SKM-1 treated with dmso at 0.1 percent for 144 hours (cell line): ENCODE measurements at regions not wholly inside any gene's neighbourhood (a gene's known extent, or its start where the extent isn't known, plus 50 kb on each side); places are given as distances from the start of the nearest gene placed in this dataset.

ENCODE experiments used
- DNase-seq: peaks from one replicate; lab custom pipeline; 2025; ENCODE audit not compliant: unreplicated experiment; lab: John Stamatoyannopoulos, UW

DNA sequence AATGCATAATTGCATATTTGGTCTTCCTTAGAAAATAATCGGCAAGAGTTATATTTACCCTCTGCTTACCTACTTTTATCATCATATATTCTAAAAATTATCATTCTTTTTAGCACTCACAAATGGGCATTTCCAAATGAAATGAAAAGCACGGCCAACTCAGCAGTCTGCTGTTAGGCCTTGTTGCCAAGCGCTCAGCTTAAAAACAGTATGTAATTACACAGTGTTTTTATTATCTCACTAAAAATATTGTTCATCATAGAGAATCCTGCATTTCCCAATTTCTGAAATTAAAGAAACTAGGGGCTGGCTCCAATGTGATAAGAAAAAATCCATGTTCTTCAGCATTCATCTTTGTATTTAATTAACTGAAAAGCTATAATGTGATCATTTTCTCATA is 391.7 kb upstream of the ADARB2 start:
- no peak for DNase-seq

DNA sequence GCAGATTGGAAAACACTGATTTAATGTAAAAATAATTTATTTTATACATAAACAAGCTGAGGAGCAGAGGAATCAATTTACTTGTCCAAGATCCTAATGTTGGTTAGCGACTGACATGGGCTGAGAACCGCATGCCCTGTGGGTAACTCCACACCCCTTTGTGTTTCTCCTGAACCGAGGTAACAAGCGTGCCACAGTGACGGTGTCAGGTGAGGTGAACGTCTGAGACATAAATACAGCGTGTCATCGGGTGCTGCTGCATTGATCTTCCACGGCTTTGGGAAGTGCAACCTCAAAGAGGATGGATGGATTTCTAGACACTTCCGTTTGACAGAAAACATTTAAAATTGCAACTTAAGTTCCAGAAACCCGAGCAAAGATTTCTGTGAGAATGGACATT is 386.8 kb upstream of the ADARB2 start:
- no peak for DNase-seq

DNA sequence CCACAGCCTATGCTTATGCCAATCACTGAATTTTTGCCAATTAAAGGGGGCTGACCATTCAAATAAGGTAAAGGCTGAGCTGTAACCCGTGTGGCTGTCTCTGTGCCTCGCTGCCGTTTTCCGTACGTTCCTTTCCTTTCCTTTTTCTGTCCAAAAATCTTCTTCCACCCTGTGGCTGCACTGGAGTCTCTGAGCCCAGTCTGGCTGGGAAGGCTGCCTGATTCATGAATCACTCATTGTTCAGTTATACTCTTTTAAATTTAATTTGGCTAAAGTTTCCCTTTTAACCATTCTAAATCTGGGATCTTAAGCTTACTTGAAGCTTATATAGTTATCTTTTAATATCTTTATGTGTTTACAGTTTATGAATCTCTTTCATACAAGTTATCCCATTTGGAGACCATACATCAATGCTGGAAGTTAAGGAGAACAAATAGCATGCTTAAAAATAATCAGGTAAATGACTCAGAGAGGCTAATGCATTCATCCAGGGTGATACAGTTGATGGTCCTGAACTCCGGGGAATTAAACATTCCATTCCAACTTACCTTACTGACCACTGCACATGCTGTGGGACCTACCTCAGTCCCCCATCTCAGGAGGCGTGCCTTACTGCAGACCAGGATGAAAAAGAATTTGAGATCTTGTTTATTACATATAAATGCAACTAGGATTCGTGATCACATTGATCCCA is 385.3 kb upstream of the ADARB2 start:
- no peak for DNase-seq

DNA sequence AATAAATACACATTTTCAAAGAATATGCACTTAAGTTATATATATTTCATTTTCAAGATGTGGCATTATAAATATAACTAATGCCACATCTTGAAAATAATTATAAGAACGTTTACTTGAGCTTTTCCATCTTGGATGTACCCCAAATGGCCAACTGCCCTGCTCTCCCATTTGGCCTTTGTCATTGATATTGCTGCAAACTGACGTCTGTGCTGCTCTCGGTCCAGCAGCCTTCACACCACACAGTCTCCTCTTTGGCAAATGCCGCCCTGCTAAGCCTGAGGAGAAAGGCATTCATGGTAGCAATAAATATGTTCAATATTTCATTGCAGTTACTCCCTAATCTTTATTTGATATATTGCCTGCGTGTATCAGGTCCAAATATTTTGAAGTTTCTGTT is 384.6 kb upstream of the ADARB2 start:
- no peak for DNase-seq

DNA sequence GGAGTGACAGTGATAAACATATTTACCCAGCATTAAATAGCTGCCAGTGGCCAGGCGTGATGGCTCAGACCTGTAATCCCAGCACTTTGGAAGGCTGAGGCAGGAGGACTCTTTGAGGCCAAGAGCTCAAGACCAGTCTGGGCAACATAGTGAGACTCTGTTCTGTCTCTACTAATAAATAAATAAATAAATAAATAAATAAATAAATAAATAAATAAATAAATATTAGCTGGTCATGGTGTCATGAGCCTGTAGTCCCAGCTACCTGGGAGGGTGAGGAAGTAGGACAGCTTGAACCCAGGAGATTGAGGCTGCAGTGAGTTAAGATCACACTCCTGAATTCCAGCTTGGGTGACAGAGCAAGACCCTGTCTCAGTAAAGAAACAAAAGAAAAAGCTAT is 384.0 kb upstream of the ADARB2 start:
- DNase-seq: no peak

DNA sequence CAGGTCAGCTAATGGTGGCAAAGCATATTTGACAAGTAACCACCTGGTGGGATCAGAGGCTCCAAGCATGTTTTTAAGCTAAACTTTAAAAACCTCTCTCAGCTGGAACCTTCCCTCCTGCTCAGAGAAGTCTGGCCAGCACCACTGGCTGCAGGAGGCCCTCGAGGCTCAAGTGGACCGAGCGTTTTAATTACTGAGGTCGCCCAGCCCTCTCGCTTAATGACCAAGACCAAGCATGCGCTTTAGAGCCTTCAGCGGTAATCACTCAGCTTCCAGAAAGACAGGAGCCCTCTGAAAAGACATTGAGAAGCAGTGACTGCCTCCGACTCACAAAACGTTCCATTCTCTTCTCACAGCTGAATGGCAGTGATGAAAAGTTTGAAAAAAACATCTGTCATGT is 383.4 kb upstream of the ADARB2 start:
- DNase-seq: no peak

DNA sequence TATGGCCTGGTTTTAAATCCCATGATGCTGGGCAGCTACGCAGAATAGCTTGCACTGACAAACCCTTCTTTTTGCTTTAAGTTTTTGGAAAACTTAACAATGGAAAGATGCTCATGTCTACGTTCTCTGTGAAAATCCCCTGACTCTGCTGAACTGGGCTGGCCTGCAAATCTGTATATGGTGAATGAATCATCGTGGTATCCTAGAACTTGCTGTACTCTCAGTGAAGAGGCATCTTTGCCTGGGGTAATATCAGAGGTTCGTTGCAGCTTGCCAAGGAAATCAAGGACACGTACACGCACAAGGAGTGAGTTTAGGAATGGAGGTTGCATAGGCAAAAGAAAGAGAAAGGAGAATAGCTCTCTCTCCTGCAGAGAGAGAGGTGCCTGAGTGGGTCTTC is 382.0 kb upstream of the ADARB2 start:
- DNase-seq: no peak

DNA sequence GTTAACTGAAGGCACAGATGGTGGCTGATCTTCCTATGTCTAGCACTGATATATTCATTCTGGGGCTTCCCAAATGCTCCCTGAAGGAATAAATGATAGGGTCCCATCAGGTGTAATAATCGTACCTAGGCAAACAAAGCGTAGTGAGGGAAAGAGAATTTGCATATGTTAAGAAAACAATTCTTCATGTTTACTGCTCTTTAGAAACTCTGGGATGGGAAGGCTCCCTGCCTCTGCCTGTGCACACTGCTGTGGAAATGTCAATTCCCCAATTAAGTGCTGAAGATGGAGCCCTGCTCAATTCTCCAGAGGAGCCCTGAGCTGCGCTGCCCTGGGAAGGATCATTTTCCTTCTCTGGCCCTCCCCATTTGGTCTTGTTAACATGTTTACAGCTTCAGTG is 380.9 kb upstream of the ADARB2 start:
- DNase-seq: no peak

DNA sequence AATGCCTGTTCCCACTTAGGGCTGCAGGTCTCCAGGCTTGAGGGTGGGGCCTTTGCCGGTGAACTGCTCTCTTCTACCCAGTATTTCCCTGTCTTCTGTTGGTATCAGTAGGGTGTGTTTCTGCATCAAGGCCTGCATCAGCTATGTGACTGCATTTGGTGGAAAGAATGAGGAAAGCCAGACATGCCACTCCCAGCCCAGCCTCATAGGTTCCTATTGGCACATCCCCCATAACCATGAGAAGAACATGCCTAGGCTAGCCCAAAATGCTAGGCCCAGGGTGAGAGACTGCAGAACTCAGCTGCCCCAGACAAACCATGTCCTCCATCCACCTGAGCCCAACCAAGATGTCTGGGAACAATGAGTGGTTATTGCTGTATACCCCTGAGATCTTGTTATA is 380.3 kb upstream of the ADARB2 start:
- no peak for DNase-seq

DNA sequence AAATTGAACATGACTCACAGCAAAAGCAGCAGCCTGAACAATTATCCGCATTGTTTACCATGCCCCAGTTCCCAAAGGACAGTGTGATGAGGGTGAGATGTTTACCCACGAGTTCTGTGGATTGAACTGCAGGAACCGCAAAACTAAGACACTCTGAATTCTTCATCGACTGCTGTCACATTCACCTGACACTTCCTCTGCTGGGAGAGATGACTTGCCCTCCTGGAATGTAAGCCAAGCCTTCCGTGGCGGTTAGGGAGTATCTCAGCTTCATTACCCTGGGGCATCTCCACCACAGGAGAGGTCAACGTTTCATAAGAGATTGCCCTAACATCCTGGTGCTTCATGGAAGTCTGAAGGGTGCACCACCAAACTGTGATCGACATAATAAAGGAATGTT is 374.6 kb upstream of the ADARB2 start:
- DNase-seq: no peak

DNA sequence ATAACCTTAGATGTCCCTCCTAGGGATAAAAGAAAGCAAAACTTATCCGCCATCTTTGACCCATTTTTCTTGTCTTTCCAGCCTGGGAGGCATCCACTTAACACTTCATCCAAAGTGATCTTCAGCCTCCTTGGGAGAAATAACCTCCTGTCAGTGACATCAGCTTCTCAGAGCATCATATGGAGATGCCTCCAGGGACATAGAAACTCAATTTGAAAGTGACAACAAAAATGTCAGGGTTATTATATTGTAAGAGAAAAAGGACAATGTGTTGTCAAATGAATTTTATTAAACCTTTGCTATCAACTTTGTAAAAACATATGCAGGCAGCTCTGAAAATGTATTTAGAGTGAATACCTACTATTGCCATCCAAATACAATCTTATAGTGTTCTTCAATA is 371.2 kb upstream of the ADARB2 start:
- DNase-seq: no peak

DNA sequence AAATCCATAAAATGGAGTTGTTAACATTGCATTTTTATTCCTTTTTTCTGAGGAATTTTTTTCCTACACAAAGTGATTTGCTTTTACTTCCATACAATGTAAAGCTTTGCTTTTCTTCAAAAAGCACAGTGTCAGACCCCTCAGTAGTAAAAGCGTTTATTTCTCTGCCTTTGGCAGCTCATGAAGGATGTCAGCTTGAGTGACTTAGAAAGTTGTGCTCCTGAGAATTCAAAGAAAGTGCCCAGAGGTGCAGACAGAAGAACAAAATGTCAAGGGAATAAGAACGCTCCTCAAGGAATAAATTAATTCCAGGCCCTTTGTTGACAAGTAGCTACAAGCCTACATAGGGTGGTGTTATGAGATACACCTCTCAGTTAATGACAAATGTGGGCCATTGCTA is 369.3 kb upstream of the ADARB2 start:
- no peak for DNase-seq

DNA sequence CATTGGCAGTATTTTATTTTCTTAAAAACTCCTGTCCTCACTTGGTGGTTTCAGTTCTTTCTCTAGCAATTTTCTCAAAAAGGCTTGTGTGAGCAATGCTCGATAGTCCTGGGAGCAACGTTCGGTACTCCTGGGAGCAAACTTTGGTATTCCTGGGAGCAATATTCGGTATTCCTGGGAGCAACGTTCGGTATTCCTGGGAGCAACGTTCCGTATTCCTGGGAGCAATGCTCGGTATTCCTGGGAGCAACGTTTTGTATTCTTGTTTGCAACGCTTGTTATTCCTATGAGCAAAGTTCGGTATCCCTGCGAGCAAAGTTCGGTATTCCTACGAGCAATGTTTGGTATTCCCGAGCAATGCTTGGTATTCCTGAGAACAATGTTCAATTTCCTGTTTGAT is 362.0 kb upstream of the ADARB2 start:
- no peak for DNase-seq

DNA sequence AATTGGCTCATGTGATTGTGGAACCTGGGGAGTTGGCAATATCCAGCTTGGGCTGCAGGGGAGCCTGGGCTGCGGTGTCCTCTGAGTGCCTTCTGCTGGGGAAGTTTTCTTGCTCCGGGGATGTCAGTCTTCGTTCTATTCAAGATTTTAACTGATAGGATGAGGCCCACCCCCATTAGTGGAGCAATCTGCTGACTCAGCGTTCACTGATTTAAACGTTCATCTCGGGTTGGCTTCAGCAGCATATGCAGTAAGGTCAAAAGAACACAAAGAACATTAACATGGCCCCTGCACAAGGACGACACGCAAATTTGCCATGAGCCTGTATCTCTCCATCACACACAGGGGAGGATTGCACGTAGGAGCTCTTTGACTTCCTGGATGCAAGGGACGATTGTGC is 360.6 kb upstream of the ADARB2 start:
- no peak for DNase-seq

DNA sequence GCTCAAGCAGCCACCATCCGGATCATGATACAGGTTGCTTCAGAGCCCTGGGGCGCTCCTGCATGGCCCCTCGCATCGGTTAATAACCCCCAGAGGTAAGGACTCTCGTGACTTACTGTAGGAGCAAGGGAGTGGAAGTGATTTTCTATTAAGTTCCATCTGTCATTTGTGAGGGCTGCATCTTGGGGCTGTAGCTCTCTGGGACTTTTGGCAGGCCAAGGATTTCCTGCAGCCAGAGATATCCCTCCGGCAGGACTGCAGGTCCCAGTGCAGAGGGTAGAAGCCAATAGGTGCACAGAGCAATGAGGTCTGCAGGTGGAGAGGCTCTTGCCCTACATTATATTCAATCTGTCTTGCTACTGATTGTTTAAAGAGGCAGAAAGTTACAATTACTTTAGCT is 356.8 kb upstream of the ADARB2 start:
- DNase-seq: no peak

DNA sequence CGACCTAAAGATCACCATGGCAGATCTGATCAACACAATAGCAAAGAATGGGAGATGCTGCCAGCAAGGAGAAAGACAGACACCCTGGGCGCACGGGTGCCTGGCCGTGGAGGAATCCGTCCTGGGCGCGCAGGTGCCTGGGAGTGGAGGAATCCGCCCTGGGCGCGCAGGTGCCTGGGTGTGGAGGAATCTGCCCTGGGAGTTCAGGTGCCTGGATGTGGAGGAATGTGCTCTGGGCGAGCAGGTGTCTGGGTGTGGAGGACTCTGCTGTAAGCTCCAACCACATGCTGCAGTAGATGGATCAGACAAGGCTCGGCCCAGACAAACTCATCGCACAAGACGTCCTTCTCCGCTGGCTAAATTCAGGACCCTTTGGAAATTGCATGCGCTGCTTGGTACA is 346.3 kb upstream of the ADARB2 start:
- DNase-seq: no peak

DNA sequence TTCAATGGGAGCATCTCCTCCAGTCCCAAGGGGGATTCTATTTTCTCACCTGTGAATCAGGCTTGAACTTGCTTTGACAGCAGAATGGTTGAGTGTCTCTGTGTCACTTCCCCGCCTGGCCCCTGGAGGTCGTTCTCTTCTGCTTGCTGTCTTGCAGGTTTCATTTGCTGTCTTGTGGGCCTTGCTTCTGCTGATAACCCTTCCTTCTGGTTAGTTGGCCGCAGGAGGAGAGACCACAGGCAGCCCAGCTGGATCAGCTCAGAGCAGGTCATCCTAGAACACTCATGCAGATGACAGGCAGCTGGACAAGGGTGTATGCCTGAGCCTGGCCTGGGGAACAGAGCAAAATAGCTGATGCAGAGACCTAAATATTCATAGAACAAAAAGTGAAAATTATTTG is 344.2 kb upstream of the ADARB2 start:
- DNase-seq: no peak

DNA sequence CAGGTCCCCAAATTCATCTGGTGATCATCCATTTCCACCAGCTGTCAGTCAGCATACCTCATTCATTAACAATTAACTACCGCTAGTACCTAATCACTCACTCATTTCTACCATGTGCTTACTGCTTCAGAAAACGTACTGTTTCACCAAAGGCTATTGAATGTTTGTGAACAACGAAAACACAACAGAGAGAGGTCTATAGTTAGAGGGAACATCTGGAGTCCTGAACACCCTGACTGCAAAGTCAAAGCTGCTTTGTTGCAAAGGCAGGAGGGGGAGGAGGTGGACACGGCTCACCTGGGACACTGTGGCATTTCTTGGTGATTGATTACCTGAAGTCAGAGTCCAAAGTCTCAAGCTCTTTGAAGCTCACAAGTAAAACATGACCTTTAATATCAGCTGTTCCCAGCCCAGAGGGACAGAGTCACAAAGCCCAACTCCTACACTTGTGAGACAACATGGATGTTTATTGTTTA is 342.3 kb upstream of the ADARB2 start:
- DNase-seq: no peak

DNA sequence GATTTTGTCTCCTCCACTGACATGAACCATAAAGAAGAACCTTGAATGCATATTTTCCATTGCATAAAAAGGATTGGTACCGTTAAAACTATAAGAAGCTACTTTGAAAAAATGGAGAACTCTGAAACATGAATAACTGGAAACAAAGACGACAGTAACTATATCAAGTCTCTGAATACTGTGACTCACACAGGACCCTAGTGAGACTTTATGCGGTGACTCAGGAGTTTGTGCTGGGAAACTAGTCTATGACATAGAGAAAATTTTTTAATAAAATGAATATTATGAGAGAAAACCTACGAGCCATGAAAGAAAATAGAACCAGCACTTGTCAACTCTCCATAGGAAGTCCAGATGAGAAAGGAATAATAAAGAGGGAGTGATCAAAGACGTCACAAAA is 339.9 kb upstream of the ADARB2 start:
- DNase-seq: no peak

DNA sequence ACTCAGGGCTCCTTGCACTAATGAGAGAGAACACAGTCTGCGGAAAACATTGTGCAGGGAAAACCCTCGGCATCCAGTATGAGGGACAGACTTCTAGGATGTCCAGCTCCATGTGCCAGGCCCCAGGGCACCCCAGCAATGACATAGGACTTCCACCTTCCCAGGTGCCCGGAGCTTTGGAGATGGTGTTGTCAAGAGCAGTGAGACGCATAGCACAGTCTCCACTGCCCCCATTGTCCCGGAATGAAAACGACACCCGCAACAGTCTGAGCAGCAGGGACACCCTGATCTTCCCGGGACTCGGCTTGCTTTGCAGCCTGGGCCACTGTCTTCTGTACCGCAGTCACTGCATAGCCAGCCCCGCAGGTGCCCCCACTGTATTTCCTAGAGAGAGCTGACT is 339.2 kb upstream of the ADARB2 start:
- no peak for DNase-seq

DNA sequence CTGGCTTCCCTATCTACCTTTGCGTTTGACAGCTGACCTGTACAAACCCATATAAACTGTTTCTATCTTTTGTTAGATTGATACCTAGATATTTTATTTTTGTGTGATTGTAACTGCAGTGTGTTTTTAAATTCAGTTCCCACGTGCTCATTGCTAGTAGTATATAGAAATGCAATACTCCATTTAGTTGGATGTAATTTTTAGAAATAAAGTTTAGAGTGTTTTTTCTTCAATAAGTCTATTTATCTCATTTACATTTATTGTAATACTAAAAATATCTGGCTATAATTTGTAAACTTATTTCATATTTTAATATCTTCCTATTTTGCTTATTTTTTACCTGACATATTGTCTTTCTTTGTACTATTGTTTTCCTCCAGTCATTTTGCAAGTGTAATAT is 329.7 kb upstream of the ADARB2 start:
- DNase-seq: no peak

DNA sequence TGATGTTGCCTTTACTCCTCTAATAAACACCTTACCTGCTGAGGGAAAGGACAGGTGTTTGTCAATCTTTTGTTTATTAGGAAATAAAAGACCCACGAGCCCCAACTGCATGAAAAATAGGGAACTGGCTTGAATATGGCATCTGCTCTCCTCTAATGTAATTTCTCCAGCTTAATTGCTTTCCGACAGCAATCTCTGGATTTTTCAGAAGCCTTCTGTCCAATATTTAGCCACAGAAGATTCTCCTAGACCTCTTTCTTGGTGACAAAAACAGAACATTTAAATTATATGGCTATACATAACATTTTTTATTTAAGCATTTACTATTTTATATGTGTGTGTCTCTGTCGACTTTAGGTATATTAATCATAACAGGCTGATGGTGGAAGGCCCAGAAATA is 317.4 kb upstream of the ADARB2 start:
- no peak for DNase-seq

DNA sequence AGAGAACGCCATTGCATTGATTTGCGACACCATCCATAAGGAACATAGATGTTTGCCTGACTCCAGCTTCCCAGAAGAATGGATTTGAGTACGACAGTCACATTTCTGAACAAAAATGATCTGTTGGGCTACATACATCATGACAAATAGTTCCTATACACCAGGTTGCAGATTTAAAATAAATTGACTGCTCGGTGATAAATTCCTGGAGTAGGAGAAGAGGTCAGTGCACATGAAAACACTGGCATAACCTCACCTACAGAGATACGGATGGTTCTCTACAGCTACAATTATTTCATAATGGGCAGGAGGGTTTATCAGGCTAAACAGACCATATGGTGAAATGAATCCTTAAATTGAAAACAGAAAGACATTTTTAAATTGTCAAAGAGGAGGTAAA is 316.5 kb upstream of the ADARB2 start:
- DNase-seq: no peak

DNA sequence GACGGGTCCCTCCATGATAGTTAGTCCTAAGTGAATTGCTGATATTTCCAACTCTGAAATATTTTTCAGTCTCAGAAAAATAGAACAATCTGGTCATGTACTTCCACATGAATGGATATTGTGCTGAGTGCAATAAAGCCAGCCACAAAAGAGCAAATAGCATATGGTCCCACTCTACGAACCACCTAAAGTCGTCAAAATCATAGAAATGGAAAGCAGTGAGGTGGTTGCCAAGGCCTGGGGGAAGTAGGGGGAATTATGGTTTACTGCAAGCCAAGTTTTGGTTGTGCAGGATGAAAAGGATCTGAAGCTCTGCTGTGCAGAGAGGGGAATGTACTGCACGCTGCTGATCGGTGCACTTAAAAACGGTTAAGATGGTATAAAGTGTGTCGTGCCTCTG is 313.8 kb upstream of the ADARB2 start:
- no peak for DNase-seq
